ENCODE measurements at regions not wholly inside any gene's neighbourhood (a gene's known extent, or its start where the extent isn't known, plus 50 kb on each side); places are given as distances from the start of the nearest gene placed in this dataset.
"Not testable (repeated sequence)": the region's sequence is repeated elsewhere in the genome, so short reads cannot be mapped to it uniquely, and the experiment has no call there.

- Histone ChIP-seq H3K79me1 (ENCODE audit: low read length) (no peaks in the 10 kb centered on the region), H3K27me3 (ENCODE audit: insufficient read depth, low read length) (no peaks in the 10 kb centered on the region), H3K9me3 (ENCODE audit: insufficient read depth, low read depth, low read length) (no peaks in the 10 kb centered on the region), H2BK5ac (ENCODE audit: low read depth, low read length, poor library complexity) (no peak overlapping the region), H2BK120ac (ENCODE audit: insufficient read depth, low read length, poor library complexity) (no peak overlapping the region), H3K23ac (ENCODE audit: low read length) (no peak overlapping the region), H2AFZ (ENCODE audit: insufficient read depth, low read length, poor library complexity) (no peak overlapping the region), H3K18ac (ENCODE audit: low read length) (no peak overlapping the region), H4K12ac (ENCODE audit: low read depth, low read length) (no peak overlapping the region), H3K14ac (ENCODE audit: low read length) (no peak overlapping the region), H3K4ac (ENCODE audit: low read depth, low read length) (no peak overlapping the region), H2BK12ac (ENCODE audit: low read length) (no peak overlapping the region), H3K4me3 (ENCODE audit: low read depth, low read length) (no peak overlapping the region), H2AK5ac (ENCODE audit: low read length) (no peak overlapping the region), H3K27ac (ENCODE audit: low read depth, low read length) (no peak overlapping the region), H3K4me2 (ENCODE audit: low read length) (no peak overlapping the region), H4K8ac (ENCODE audit: low read depth, low read length) (no peak overlapping the region), H3K79me2 (ENCODE audit: control insufficient read depth, insufficient read depth, low read length, poor library complexity) (no peaks in the 10 kb centered on the region), H3K4me1 (ENCODE audit: control insufficient read depth in 1 of 2, insufficient read depth in 2 of 2, low read length in 2 of 2) (no peaks in the 10 kb centered on the region), H3K36me3 (ENCODE audit: control insufficient read depth in 1 of 2, insufficient read depth in 2 of 2, low read length in 2 of 2) (no peaks in the 10 kb centered on the region), H4K91ac (ENCODE audit: low read depth, low read length) (no peak overlapping the region), H3K9ac (ENCODE audit: low read length) (no peak overlapping the region)
- WGBS (ENCODE audit: extremely low coverage, insufficient coverage, insufficient read length), result no CpG with 5 or more reads among the region's 1 CpG
- no peak for DNase-seq
Observed at GRCh38 chr4:17024425-17024824, 126.0 kb upstream of the LDB2 start.

GRCh38 chr4:17020901-17021300 lies 122.5 kb upstream of the LDB2 start:
- H2BK120ac ChIP-seq (ENCODE audit: insufficient read depth, low read length, poor library complexity), result no peak overlapping the region
- H2AFZ ChIP-seq (ENCODE audit: insufficient read depth, low read length, poor library complexity), result no peak overlapping the region
- H4K91ac ChIP-seq (ENCODE audit: low read depth, low read length), result no peak overlapping the region
- H3K4me2 ChIP-seq (ENCODE audit: low read length), result no peak overlapping the region
- no peak overlapping the region for H3K18ac ChIP-seq (ENCODE audit: low read length)
- H3K27me3 ChIP-seq (ENCODE audit: insufficient read depth, low read length), result no peaks in the 10 kb centered on the region
- no peak overlapping the region for H2BK5ac ChIP-seq (ENCODE audit: low read depth, low read length, poor library complexity)
- no peak overlapping the region for H4K8ac ChIP-seq (ENCODE audit: low read depth, low read length)
- no peak overlapping the region for H3K4me3 ChIP-seq (ENCODE audit: low read depth, low read length)
- H3K36me3 ChIP-seq (ENCODE audit: control insufficient read depth in 1 of 2, insufficient read depth in 2 of 2, low read length in 2 of 2), result no peaks in the 10 kb centered on the region
- no peak for DNase-seq
- no CpG with 5 or more reads among the region's 4 CpGs for WGBS (ENCODE audit: extremely low coverage, insufficient coverage, insufficient read length)
- no peak overlapping the region for H3K4ac ChIP-seq (ENCODE audit: low read depth, low read length)
- no peaks in the 10 kb centered on the region for H3K4me1 ChIP-seq (ENCODE audit: control insufficient read depth in 1 of 2, insufficient read depth in 2 of 2, low read length in 2 of 2)
- H4K12ac ChIP-seq (ENCODE audit: low read depth, low read length), result no peak overlapping the region
- H3K9me3 ChIP-seq (ENCODE audit: insufficient read depth, low read depth, low read length), result no peaks in the 10 kb centered on the region
- no peak overlapping the region for H3K14ac ChIP-seq (ENCODE audit: low read length)
- no peak overlapping the region for H2AK5ac ChIP-seq (ENCODE audit: low read length)
- H3K9ac ChIP-seq (ENCODE audit: low read length), result no peak overlapping the region
- no peak overlapping the region for H2BK12ac ChIP-seq (ENCODE audit: low read length)
- H3K23ac ChIP-seq (ENCODE audit: low read length), result no peak overlapping the region
- H3K79me2 ChIP-seq (ENCODE audit: control insufficient read depth, insufficient read depth, low read length, poor library complexity), result no peaks in the 10 kb centered on the region
- no peaks in the 10 kb centered on the region for H3K79me1 ChIP-seq (ENCODE audit: low read length)
- H3K27ac ChIP-seq (ENCODE audit: low read depth, low read length), result no peak overlapping the region

- no peak overlapping the region for H3K4me3 ChIP-seq (ENCODE audit: low read depth, low read length)
- no peak overlapping the region for H3K9ac ChIP-seq (ENCODE audit: low read length)
- H4K91ac ChIP-seq (ENCODE audit: low read depth, low read length), result no peak overlapping the region
- no peak overlapping the region for H3K14ac ChIP-seq (ENCODE audit: low read length)
- no peaks in the 10 kb centered on the region for H3K36me3 ChIP-seq (ENCODE audit: control insufficient read depth in 1 of 2, insufficient read depth in 2 of 2, low read length in 2 of 2)
- no peak overlapping the region for H2AFZ ChIP-seq (ENCODE audit: insufficient read depth, low read length, poor library complexity)
- DNase-seq, result no peak
- no peaks in the 10 kb centered on the region for H3K27me3 ChIP-seq (ENCODE audit: insufficient read depth, low read length)
- H4K12ac ChIP-seq (ENCODE audit: low read depth, low read length), result no peak overlapping the region
- H2BK120ac ChIP-seq (ENCODE audit: insufficient read depth, low read length, poor library complexity), result no peak overlapping the region
- no peaks in the 10 kb centered on the region for H3K4me1 ChIP-seq (ENCODE audit: control insufficient read depth in 1 of 2, insufficient read depth in 2 of 2, low read length in 2 of 2)
- no peak overlapping the region for H3K18ac ChIP-seq (ENCODE audit: low read length)
- H4K8ac ChIP-seq (ENCODE audit: low read depth, low read length), result no peak overlapping the region
- no peak overlapping the region for H2AK5ac ChIP-seq (ENCODE audit: low read length)
- no CpG with 5 or more reads among the region's 1 CpG for WGBS (ENCODE audit: extremely low coverage, insufficient coverage, insufficient read length)
- H2BK12ac ChIP-seq (ENCODE audit: low read length), result no peak overlapping the region
- no peak overlapping the region for H3K4me2 ChIP-seq (ENCODE audit: low read length)
- H3K4ac ChIP-seq (ENCODE audit: low read depth, low read length), result no peak overlapping the region
- no peak overlapping the region for H3K23ac ChIP-seq (ENCODE audit: low read length)
- H3K9me3 ChIP-seq (ENCODE audit: insufficient read depth, low read depth, low read length), result no peaks in the 10 kb centered on the region
- H2BK5ac ChIP-seq (ENCODE audit: low read depth, low read length, poor library complexity), result no peak overlapping the region
- no peaks in the 10 kb centered on the region for H3K79me2 ChIP-seq (ENCODE audit: control insufficient read depth, insufficient read depth, low read length, poor library complexity)
- no peak overlapping the region for H3K27ac ChIP-seq (ENCODE audit: low read depth, low read length)
- H3K79me1 ChIP-seq (ENCODE audit: low read length), result no peaks in the 10 kb centered on the region
Observed at GRCh38 chr4:17020451-17020850, 122.0 kb upstream of the LDB2 start.

GRCh38 chr4:17018621-17019020 lies 120.2 kb upstream of the LDB2 start:
- WGBS (ENCODE audit: extremely low coverage, insufficient coverage, insufficient read length), result no CpG with 5 or more reads among the region's 1 CpG
- not testable (repeated sequence) for H3K4me3 ChIP-seq (ENCODE audit: low read depth, low read length); H3K4me2 ChIP-seq (ENCODE audit: low read length); DNase-seq; H3K27ac ChIP-seq (ENCODE audit: low read depth, low read length); H3K9me3 ChIP-seq (ENCODE audit: insufficient read depth, low read depth, low read length); H2AFZ ChIP-seq (ENCODE audit: insufficient read depth, low read length, poor library complexity); H2BK12ac ChIP-seq (ENCODE audit: low read length); H3K23ac ChIP-seq (ENCODE audit: low read length); H3K79me2 ChIP-seq (ENCODE audit: control insufficient read depth, insufficient read depth, low read length, poor library complexity); H3K14ac ChIP-seq (ENCODE audit: low read length); H3K27me3 ChIP-seq (ENCODE audit: insufficient read depth, low read length); H4K8ac ChIP-seq (ENCODE audit: low read depth, low read length); H4K12ac ChIP-seq (ENCODE audit: low read depth, low read length); H3K36me3 ChIP-seq (ENCODE audit: control insufficient read depth in 1 of 2, insufficient read depth in 2 of 2, low read length in 2 of 2); H3K4me1 ChIP-seq (ENCODE audit: control insufficient read depth in 1 of 2, insufficient read depth in 2 of 2, low read length in 2 of 2); H2AK5ac ChIP-seq (ENCODE audit: low read length); H3K79me1 ChIP-seq (ENCODE audit: low read length); H2BK120ac ChIP-seq (ENCODE audit: insufficient read depth, low read length, poor library complexity); H3K18ac ChIP-seq (ENCODE audit: low read length); H4K91ac ChIP-seq (ENCODE audit: low read depth, low read length); H3K4ac ChIP-seq (ENCODE audit: low read depth, low read length); H3K9ac ChIP-seq (ENCODE audit: low read length); H2BK5ac ChIP-seq (ENCODE audit: low read depth, low read length, poor library complexity)
